ENCODE measurements at regions not wholly inside any gene's neighbourhood (a gene's known extent, or its start where the extent isn't known, plus 50 kb on each side); places are given as distances from the start of the nearest gene placed in this dataset.

DNA sequence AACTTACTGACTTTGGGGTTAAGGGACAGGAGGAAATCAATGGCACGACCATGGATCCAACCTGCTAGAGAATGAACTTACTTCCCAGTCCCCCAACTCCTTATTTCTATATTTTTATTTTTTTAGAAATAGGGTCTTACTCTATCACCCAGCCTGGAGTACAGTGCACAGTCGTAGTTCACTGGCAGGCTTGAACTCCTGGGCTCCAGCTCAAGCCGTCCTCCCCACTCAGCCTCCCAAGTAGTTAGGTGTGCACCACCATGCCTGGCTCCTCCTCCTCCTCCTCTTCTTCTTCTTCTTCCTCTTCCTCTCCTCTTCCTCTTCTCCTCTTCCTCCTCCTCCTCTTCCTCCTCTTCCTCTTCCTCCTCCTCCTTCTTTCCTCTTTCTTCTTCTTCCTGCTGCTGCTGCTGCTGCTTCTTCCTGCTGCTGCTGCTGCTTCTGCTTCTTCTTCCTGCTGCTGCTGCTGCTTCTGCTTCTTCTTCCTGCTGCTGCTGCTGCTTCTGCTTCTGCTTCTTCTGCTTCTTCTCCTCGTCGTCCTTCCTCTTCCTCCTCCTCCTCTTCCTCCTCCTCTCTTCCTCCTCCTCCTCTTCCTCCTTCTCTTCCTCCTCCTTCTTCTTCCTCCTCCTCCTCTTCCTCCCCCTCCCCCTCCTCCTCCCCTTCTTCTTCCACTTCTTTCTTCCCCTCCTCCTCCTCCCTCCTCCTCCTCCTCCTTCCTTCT, 390.1 kb upstream of the RGS6 start:
- intact Hi-C loops (cut with DNase I; ENCODE audit: low total_unique reads) = no loop called here
- Histone ChIP-seq H3K27me3 (replicated peaks in 1 of 7) (no peaks in the 10 kb centered on the region), H3K4me3 (no peak overlapping the region), H3K36me3 (no peaks in the 10 kb centered on the region), H3K4me1 (peaks cover 14 to 58% (median 40%) of the 10 kb centered on the region in 6 donors), H3K9me3 (no peaks in the 10 kb centered on the region), H3K27ac (peak overlapping the region in 7 of 8 donors; percentile 31 to 79 (median 70))
- WGBS, 5 donors = 56 to 65% (median 59%) methylated on average over 5 of the region's 5 CpGs
- no peak for DNase-seq
- no peak for TF ChIP-seq POLR2AphosphoS5 (IDR thresholded peaks at IDR 0.05)
- TF ChIP-seq, protein P1, sequence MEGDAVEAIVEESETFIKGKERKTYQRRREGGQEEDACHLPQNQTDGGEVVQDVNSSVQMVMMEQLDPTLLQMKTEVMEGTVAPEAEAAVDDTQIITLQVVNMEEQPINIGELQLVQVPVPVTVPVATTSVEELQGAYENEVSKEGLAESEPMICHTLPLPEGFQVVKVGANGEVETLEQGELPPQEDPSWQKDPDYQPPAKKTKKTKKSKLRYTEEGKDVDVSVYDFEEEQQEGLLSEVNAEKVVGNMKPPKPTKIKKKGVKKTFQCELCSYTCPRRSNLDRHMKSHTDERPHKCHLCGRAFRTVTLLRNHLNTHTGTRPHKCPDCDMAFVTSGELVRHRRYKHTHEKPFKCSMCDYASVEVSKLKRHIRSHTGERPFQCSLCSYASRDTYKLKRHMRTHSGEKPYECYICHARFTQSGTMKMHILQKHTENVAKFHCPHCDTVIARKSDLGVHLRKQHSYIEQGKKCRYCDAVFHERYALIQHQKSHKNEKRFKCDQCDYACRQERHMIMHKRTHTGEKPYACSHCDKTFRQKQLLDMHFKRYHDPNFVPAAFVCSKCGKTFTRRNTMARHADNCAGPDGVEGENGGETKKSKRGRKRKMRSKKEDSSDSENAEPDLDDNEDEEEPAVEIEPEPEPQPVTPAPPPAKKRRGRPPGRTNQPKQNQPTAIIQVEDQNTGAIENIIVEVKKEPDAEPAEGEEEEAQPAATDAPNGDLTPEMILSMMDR (IDR thresholded peaks at IDR 0.05 in 8 of 11, conservative IDR thresholded peaks at IDR 0.05 in 3 of 11) = no peak
- TF ChIP-seq POLR2A (IDR thresholded peaks at IDR 0.05) = no peak

DNA sequence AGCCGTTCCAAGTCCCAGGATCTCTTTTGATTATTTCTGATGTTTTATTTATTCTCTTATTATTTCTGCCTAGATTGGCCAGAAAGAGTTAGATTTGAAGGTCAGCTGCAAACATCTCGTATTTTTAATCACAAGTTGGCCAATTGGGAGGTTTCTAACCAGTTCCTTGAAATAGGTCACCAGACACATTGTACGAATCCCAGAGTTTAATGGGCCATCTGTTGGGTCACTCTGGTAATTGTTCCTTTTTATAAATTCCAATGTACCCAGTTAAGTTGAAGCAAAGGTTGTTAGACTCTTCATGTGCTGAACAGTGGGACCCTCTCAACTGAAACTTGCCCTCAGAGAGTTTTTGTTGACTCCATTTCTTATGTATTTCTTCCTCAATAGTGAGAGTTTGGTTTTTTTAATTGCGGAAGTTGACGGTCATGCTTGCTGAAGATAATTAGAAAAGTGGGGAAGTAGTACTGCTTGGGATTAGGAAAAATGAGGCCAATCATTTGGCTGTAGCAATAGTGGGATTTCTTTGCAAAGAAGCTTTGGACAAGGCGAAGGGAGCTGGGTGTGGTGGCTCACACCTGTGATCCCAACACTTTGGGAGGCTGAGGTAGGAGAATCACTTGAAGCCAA, 382.7 kb upstream of the RGS6 start:
- no peak overlapping the region for H3K4me3 ChIP-seq
- H3K36me3 ChIP-seq = no peaks in the 10 kb centered on the region
- 80 to 93% (median 84%) methylated on average over 6 of the region's 6 CpGs for WGBS, 5 donors
- TF ChIP-seq POLR2A (IDR thresholded peaks at IDR 0.05) (no peak), POLR2AphosphoS5 (IDR thresholded peaks at IDR 0.05) (no peak)
- TF ChIP-seq, protein P1 (IDR thresholded peaks at IDR 0.05 in 8 of 11, conservative IDR thresholded peaks at IDR 0.05 in 3 of 11) = no peak
- H3K9me3 ChIP-seq = no peaks in the 10 kb centered on the region
- no peaks in the 10 kb centered on the region for H3K27me3 ChIP-seq (replicated peaks in 1 of 7)
- H3K4me1 ChIP-seq = peaks cover 13 to 56% (median 29%) of the 10 kb centered on the region in 6 donors
- no peak for DNase-seq
- intact Hi-C loops (cut with DNase I; ENCODE audit: low total_unique reads) = no loop called here
- H3K27ac ChIP-seq = peak overlapping the region in 3 of 8 donors; percentile 17 to 37 (median 34)

DNA sequence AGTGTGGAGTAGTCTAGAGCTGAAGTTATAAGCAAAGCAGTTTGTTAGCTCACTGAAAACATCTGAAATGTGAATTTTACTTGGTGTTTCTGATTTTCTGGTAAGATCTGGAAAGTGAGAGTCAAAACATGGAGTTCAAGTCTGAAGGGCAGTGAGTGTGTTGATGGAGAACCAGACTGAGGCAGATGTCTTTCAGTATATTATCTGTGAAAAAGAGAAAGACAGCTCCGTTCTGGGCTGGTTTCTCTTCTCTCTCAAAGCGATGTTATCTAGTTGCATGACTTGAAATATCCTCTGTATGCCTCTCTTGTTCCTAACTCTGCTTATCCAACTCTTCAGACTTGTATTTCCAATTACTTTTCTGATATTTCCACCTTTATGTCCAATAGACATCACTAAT, 381.9 kb upstream of the RGS6 start:
- Histone ChIP-seq H3K27ac (peak overlapping the region in 4 of 8 donors; percentile 24 to 47 (median 36)), H3K4me3 (no peak overlapping the region), H3K4me1 (peaks cover 20 to 65% (median 37%) of the 10 kb centered on the region in 6 donors), H3K9me3 (no peaks in the 10 kb centered on the region), H3K36me3 (no peaks in the 10 kb centered on the region), H3K27me3 (replicated peaks in 1 of 7) (no peaks in the 10 kb centered on the region)
- no peak for DNase-seq
- TF ChIP-seq POLR2A (IDR thresholded peaks at IDR 0.05) = no peak
- 69 to 86% (median 85%) methylated on average over 2 of the region's 2 CpGs for WGBS, 5 donors
- intact Hi-C loops (cut with DNase I; ENCODE audit: low total_unique reads) = no loop called here

DNA sequence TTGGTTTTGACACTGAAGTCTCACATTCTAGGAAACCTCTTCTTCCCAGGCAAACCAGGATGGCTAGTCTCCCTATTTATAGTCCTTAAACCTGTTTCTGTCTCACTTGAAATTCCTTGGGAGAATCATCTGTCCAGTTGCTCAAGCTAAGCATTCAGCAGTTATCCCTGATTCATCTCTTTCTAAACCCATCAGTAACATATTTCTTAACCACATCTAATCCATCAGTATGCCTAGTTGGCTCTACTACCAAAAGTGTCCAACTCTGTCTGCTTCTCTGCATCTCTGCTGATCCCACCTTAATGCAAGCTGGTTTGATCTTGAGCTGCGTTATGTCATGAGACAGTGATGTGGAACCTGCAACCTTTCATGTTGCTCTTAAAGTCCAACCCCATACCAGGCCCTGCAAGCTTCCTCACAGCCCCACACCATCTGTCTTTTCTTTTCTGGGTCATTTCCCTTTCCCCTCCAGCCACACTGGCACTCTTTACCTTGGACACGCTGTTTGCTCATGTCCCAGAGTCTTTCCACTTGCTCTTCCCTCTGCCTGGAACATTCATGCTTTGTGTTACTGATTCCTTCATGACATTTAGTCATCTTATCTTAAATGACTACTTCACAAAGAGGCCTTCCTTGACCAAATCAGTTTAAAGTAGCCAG, 380.8 kb upstream of the RGS6 start:
- no peaks in the 10 kb centered on the region for H3K36me3 ChIP-seq
- no peak for DNase-seq
- H3K4me1 ChIP-seq = peaks cover 29 to 75% (median 47%) of the 10 kb centered on the region in 6 donors
- intact Hi-C loops (cut with DNase I; ENCODE audit: low total_unique reads) = no loop called here
- 80 to 88% (median 88%) methylated on average over 2 of the region's 2 CpGs for WGBS, 5 donors
- H3K27me3 ChIP-seq (replicated peaks in 1 of 7) = no peaks in the 10 kb centered on the region
- no peak overlapping the region for H3K4me3 ChIP-seq
- H3K9me3 ChIP-seq = no peaks in the 10 kb centered on the region
- peak overlapping the region in 5 of 8 donors; percentile 24 to 47 (median 29) for H3K27ac ChIP-seq
- no peak for TF ChIP-seq POLR2AphosphoS5 (IDR thresholded peaks at IDR 0.05)
- TF ChIP-seq, protein P1 (IDR thresholded peaks at IDR 0.05 in 8 of 11, conservative IDR thresholded peaks at IDR 0.05 in 3 of 11) = no peak
- TF ChIP-seq POLR2A (IDR thresholded peaks at IDR 0.05) = no peak
